K562 (cell line): ENCODE measurements at regions not wholly inside any gene's neighbourhood (a gene's known extent, or its start where the extent isn't known, plus 50 kb on each side); places are given as distances from the start of the nearest gene placed in this dataset.

Source experiments
- BACH1 ChIP-seq: fragments of 200-800 bp; sonication (Bioruptor generic); IDR thresholded peaks from 2 replicates; pipeline ENCODE4 v1.6.1; 2016; ENCODE audit warnings: missing genetic modification characterization, missing compliant biosample characterization
- CTCF ChIP-seq, 3 experiments: IDR thresholded peaks in 2 of 3; conservative IDR thresholded peaks in 1 of 3; 2 replicates each; pipeline ENCODE4 v1.5.1; 2011 to 2012; ENCODE audit warnings: low read length in 3 of 3, mild to moderate bottlenecking in 3 of 3, control low read depth in 2 of 3, improper control_type of control experiment in 1 of 3, inconsistent platforms in 1 of 3, low read depth in 1 of 3, mixed read lengths in 1 of 3, moderate library complexity in 1 of 3; ENCODE audit not compliant: insufficient read depth in 2 of 3
- HCFC1 ChIP-seq: IDR thresholded peaks from 2 replicates; pipeline ENCODE4 v1.6.1; 2012; ENCODE audit warnings: low read depth, low read length, improper control_type of control experiment
- KAT7 ChIP-seq: sonication (generic); formaldehyde crosslinking; IDR thresholded peaks from 2 replicates; pipeline ENCODE4 v1.8.0; 2022; ENCODE audit warnings: missing genetic modification reagents, mild to moderate bottlenecking, borderline replicate concordance
- KHSRP ChIP-seq: fragments of 450-650 bp; IDR thresholded peaks from 2 replicates; pipeline ENCODE4 v1.6.1; 2017
- MIER1 ChIP-seq: fragments of 450-650 bp; IDR thresholded peaks from 2 replicates; pipeline ENCODE4 v1.6.1; 2016; ENCODE audit warnings: antibody characterized with exemption, mild to moderate bottlenecking, low read depth
- POLR3G ChIP-seq: IDR thresholded peaks from 2 replicates; pipeline ENCODE4 v1.6.1; 2011; ENCODE audit not compliant: insufficient read length, insufficient replicate concordance; ENCODE audit errors: extremely low read depth
- RBM15 ChIP-seq: fragments of 200-400 bp; formaldehyde crosslinking; IDR thresholded peaks from 2 replicates; pipeline ENCODE4 v1.6.1; 2018; ENCODE audit warnings: mild to moderate bottlenecking, low read length, moderate library complexity; ENCODE audit not compliant: insufficient read depth
- STAT5A ChIP-seq: IDR thresholded peaks from 2 replicates; pipeline ENCODE4 v1.6.1; 2012; ENCODE audit warnings: low read length, inconsistent platforms, borderline replicate concordance
- THAP12 ChIP-seq: fragments of 250-450 bp; sonication (Bioruptor Pico); IDR thresholded peaks from 2 replicates; pipeline ENCODE4 v1.9.0; 2021; ENCODE audit warnings: mild to moderate bottlenecking, inconsistent platforms

- TF ChIP-seq RBM15 (no peak), KHSRP (no peak), MIER1 (no peak), THAP12 (CRISPR knock-in tag) (no peak), KAT7 (CRISPR knock-in tag) (no peak), HCFC1 (no peak), POLR3G (no peak), STAT5A (no peak), BACH1 (tag) (no peak), CTCF (IDR thresholded peaks at IDR 0.05 in 2 of 3, conservative IDR thresholded peaks at IDR 0.05 in 1 of 3; ENCODE audit: insufficient read depth in 2 of 3, low read depth in 1 of 3, low read length in 3 of 3) (no peak)
- TF ChIP-seq, all 486 proteins: peak for 0
These were observed 595.1 kb upstream of the ATP2B1 start (continued) for GRCh38 chr12:90303771-90304170.
